COLO668 (cell line): ENCODE measurements at regions not wholly inside any gene's neighbourhood (a gene's known extent, or its start where the extent isn't known, plus 50 kb on each side); places are given as distances from the start of the nearest gene placed in this dataset.

Experiments used
- DNase-seq: peaks from one replicate; lab custom pipeline; 2025; ENCODE audit not compliant: unreplicated experiment; lab: John Stamatoyannopoulos, UW

DNA sequence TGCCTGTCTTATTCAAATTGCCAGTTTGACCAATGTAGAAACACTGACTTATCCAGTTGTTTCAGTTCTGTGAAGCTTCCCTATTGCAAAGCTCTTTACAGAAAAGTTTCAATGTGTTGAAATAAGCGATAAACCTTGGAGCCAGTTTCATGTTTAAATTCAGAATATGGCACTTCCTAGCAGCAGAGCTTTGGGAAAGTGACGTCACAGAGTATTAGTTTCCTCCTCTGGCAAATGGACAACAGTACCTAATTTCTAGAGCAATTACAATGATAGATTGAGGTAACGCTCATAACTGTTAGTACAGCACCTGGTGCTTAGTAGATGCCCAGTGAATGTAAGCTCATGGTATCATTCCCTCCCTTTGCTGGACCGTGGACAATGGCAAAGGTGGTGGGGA lies 527.5 kb upstream of the DAB1 start:
- no peak for DNase-seq

DNA sequence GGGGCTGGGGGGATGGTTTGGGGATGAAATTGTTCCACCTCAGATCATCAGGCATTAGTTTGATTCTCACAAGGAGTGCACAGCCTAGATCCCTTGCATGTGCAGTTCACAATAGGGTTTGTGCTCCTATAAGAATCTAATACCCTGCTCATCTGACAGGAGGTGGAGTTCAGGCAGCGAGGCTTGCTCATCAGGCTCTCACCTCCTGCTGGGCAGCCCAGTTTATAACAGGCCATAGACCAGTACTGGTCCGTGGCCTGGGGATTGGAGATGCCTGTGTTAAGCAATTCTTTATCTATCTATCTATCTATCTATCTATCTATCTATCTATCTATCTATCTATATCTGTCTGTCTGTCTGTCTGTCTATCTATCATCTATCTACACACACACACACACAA lies 525.3 kb upstream of the DAB1 start:
- DNase-seq: no peak

DNA sequence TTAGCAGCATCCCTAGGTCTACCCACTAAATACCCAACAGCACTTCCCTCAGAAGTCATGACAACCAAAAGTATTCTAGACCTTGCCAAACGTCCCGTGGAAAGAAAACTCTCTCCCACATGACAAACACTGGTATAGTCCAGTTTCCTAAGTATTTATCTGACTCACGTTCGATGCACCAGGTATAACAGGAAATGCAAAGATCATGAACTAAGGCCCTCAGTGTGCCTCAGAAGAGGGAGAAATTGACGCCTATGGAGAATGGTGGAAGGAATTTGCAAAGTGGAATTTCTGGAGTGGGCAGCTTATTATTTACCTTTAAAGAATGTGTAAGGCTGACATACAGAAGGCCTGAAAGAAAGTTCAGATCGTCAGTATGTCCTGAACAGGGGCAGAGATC lies 523.6 kb upstream of the DAB1 start:
- no peak for DNase-seq

DNA sequence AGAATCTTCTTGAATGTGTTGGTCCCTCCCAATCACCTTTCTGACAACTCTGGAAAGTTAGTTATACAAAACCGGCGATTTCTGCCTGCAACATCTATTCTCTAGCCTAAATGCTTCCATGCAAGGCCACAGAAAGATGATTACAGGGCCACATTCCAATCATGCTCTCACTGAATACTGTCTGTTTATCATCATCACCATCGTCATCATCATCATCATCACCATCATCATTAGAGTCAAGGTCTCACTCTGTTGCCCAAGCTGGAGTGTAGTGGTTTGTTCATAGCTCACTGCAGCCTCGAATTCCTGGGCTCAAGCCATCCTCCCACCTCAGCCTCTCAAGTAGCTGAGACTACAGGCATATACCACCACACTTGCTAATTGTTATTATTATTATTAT lies 521.2 kb upstream of the DAB1 start:
- no peak for DNase-seq

DNA sequence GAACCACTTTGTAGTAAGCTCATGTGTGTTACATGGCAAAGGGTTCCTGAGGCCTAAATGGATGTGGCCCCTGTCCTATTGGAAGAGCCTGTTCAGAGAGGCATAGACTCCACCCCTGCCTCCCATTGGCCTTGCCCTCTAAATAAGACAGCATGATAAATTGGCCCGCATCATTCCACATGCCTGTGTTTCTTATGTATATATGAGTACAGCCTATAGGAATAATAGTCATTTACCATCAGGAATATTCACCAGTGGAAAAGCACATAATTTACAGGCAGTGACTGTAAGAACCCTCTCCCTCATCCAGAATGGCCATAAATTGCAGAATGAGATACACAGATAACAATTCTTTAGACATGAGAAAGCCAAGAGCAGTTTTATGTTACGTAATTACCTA lies 519.5 kb upstream of the DAB1 start:
- no peak for DNase-seq

DNA sequence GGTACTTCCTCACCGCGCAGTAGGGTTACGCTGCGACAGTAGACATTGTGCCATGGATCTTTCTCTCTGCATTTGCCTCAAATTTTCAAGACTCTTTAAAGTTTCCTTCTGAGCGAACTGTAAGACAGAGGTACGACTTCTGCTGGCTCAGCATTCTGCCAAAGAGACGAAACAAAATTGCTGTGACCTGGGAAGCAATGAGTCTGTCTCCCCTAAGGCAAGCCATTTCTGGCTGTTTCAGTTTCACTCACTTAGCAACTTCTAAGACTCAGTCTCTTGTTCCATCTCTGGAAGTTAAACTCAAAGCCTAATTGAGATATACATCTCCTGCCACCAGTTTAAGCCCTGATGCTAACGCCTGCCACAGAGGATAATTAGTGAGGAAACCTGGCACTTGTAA lies 510.9 kb upstream of the DAB1 start:
- DNase-seq: no peak

DNA sequence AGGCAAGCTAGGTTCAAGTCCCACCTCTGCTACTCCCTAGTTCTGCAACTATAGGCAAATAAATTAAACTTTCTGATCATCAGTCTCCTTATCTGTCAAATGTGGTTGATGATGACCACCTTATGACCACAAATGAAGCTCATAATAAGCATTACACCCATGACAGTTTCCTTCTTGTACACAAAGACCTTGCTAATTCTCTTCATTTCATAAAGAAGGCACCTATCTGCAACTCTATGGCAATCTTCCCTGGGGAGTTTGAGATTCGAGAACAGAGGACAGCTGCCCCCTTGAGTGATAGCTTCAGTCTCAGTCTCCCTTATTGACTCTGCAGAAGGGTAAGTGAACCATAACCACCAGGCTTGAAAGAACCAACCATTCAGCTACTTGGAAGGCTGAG lies 503.1 kb upstream of the DAB1 start:
- DNase-seq: no peak

DNA sequence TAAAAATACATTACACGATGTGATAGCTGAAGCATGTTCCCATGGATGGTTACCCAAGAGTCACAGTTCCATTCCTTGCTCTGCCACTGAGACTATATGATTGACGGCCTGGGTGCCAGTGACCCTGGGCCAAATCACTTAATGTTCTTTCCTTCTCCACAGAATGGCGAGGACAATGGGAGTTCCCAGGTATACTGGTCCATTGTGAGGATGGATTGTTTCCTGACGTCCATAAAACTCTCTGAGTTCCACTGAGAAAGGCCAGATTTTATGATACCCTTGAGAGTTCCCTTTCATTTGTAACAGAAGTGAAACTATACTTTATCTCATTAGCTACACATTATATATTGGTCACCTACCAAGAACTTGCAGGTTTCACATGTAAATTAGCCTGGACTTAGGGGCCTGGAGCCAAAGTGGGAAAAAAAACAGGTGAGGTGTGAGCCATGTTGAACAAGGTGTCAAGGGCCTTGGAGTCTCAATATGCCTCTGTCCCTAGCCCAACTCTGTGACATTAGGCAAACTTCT lies 502.2 kb upstream of the DAB1 start:
- DNase-seq: no peak

DNA sequence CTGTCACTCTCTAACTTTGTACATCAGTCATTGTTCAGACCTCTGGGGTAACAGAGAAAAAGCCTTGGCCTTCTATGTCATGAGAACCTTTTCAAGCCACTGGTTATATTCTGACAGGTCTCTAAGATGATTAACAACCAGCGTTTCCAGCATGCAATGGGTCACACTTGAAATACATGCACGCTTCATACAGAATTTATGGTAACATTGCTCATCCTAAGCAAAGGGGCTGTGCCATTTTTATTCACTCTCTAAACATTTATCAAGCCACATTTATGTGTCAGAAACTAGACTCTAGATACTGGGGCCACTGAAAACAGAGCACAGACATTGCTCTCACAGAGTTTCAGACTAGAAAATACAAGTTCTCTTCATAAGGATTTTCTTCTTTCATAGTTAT lies 501.4 kb upstream of the DAB1 start:
- no peak for DNase-seq

DNA sequence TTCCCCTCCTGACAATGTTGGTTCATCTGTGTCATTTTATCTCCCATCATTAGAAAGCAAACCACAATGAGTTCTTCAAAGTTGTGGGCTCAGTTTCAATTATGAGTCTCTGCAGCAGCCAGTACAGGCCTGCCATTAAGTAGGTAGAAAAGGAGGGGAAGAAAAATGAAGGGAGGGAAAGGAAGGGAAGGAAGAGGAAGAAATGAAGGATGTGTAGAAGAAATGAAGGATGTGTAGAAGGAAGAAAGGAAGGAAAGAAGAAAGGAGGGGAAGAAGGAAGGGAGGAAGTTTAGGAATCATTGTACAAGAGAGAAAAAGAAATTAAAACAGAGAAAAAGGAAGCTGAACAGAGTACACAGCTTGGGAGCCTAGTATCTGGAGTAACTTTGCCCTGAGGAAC lies 498.3 kb upstream of the DAB1 start:
- no peak for DNase-seq

DNA sequence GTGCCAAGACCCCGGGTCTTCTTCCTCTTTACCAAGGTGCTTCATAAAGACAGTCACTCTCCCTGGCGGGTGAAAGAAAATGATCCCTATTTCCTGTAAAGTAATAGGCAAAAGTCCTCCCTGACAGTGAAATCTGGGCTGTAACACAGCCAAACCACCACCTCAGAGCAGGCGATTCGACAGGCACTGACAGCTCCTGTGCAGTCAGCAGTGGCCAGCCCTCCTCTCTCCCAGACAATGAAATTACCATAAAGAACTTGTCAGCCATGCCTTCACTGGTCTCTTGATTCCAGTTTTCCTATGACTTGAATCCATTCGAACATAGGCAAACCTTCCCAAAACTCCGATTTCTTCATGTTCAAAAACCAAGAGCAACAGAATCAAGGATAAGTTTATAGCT lies 492.2 kb upstream of the DAB1 start:
- DNase-seq: no peak

DNA sequence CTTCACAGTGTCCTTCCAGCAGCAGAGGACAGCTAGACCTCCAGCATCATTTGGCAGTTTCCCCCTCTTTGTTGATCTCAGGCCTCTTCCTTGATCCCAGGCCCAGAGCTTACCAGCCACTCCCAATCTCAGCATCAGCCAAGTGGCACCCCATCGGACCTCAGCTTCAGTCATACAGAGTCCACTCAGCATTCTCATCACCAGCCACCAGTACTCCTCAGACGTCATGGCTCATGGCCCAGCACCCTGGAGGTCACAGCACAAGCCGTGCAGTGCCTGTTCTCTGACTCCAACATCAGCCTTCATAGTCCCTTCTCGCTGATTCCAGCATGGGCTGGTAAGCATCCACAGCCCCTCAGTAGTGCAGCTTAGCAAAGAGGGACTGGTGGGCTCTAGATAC lies 487.6 kb upstream of the DAB1 start:
- DNase-seq: no peak

DNA sequence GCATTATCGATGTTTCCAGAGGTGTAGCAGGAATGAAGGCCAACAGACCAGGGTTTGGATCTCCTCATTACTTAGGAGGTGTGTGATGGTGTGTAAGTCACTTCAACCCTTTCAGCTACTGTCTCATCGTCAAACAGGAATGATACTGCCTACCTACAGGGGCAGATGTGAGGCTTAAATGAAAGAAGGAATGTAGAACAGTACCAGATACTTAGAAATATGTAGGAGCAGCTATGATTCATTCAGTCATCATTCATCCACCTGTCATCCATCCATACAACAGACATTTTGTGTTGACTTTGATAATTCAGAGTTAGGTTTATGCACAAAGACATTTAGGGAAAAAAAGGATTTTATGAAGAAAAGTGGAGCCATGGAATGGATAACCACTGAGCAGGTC lies 486.9 kb upstream of the DAB1 start:
- DNase-seq: no peak

DNA sequence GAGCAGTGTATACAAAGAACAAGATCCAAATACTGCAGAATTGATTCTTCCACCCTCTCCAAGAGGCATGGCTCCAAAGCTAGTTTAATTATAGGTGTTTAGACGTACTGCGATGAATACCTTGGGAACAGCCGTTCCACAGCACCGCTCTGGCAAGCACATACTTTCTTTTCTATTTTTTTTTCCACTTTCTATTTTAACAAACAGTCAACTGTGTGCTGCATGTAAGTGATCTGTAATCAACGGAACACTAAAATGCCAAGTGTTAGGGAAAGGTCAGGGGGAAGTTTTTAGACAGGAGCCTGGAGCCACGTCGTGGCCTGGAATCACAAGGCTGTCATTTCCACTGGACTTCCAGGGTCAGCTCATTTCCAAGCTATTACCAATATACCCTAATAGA lies 486.4 kb upstream of the DAB1 start:
- no peak for DNase-seq

DNA sequence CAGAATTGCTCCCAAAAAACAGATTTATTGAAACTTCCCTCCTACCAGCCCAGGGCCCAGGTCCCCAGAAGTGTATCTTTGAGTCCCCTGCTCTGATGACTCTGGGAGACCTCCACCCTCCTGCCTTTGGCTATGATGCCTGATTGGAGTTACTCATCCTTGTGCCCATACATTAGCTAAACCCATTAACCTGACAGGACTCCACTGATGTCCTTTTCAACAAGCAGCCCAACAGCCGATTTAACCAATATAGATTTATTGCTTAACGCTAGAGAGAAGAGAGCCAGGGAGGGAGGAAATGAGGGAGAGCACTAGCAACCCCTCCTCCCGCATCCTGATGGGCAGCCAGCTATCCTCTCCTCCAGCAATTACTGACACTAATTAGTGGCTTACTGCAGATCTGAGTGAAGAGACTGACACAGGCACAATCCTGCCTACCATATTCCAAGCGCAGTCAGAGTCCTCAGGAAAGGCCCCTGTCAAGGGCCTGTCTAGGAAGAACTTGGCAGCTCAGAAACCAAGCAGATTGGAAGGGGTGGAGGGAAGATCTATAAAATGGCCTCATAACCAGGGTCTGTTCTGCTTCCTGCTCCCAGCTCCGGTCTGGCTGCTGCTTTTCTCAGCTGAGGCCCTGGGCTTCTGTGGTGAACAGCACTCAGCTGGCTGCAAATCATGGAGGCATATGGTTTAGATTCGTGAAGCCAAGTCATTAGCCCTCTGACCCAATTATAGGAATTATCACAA lies 484.5 kb upstream of the DAB1 start:
- DNase-seq: no peak

DNA sequence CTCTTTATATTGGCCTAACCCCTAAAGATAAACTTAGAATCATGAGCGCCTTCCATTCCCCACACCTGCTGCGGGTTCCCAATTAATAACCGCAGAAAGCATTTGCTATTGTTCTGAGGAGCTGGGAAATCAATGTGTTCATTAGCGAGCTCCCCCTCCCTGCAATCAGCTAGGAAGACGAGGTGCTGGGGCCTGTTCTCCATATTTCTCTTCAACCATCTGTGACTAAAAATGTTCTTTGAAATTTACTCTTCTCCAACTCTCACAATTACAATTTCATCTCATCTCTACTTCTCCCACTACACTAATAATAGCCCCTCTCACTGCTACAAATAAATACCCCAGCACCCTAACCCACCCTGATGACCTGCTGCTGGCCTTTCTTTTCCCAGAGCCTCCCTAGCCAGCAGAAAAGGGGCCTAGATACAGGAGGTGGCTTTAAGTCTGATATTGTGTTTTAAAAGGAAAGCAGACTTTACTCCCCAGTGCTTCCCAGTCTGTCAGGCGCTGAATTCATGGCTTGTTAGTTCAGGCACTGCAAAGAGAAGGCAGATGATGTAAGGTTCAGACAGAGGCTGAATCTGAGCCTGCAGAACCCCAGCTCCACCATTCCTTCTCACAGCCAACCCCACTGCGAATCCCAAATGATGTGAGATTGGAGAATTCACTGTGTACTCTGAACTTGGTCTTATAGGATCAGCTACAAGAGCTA lies 477.5 kb upstream of the DAB1 start:
- no peak for DNase-seq

DNA sequence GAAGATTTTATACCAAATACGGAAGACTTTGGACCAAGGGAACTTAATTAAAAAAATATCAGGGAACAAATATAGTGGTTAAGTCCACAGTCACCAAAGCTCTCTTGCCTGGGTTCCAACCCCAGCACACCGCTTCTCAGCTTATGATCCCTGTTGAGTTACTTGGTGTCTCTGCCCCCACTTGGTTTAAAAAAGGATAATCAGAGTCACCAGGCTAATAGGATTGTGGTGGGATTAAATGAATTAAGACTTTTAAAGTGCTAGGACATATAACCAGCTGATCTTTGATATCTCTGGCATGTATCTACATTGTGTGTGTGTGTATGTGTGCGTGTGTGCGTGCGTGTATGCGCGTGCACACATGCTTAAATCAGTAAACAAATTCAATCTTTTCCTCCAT lies 474.7 kb upstream of the DAB1 start:
- no peak for DNase-seq

DNA sequence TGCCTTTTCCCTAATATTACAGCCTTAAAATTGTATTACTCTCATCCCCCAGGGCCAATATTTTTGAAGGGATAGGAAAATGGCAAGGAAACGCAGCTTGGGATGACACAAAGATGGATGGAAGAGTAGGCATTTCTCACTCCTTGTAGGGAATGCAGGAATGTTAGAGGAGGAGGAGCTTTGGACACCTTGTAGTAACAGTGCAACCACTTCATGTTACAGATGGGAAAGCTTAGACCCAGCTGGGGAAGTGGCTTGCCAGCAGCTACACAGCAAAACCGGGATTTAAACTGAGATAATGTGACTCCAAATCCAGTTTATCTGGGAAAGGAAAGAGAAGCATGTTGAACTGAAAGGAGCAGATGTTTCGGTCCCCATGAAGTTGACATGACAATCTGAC lies 473.7 kb upstream of the DAB1 start:
- DNase-seq: no peak

DNA sequence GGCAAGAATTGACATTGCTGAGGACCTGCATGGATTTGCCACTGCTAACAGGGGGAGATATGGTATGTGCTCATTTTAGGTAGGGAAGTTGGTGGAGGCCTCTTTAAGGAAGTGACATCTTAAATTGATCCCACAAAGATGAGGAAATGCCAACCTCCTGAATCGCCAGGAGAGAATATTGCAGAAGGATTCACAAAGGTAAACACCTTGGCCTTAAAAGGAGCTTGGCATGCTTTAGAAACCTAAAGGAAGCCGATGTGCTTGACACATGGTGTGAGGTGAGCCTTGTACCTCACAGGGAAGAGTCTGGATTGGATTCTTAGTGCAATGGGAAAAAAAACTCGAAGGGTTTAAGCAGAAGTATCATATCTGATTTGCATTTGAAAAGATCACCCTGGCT lies 470.5 kb upstream of the DAB1 start:
- no peak for DNase-seq

DNA sequence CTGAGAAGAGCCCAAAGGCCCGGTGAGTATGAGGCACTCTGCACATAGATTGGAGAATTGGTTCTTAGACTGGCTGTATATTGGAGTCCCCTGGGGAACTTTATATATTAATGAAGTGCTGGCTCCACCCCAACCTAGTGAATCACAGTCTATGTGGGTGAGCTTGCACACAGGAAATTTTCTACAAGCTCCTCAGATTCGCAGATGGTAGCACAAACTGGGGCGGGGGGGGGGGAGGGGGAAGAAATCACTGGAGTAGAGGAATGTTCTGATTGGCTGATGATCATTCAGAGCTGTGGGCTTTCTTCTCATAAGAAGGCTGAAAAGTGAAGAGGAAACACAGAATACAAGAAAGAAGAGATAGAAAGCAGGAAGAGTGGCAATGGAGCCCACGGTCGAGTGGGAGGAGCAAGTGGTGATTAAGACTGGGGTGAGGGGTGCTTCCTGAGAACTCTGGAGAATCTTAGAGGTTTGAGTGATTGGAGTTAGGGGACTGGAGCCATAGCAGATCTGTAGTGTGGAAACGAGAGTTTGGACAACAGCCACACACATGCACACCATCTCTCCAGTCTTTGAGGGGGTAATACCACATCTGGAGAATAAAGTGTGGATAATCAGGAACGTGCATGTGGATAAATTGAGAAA lies 465.9 kb upstream of the DAB1 start:
- no peak for DNase-seq

DNA sequence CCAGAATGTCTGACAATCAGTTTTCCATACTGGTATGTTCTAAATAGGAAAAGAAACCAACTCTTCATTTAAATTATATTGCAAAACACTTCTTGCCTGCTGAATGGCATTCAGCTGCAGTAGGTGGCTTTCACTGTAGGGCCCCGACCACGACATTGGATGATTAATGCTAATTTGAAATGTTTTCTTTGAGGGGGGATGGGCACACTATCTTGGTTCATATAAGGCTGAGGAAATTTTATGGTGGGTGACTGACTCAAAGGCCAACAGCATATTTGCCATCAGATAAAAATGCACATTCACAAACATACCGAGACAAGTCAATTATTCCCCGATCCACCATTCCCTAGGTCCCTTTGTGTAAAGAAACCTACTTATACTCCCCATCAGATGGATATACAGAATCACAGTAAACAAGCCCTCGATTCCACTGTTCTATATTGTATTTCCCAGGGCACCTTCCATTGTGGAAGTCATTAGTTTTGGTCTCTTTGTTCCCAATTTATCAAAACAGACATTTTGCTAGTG lies 464.2 kb upstream of the DAB1 start:
- no peak for DNase-seq

DNA sequence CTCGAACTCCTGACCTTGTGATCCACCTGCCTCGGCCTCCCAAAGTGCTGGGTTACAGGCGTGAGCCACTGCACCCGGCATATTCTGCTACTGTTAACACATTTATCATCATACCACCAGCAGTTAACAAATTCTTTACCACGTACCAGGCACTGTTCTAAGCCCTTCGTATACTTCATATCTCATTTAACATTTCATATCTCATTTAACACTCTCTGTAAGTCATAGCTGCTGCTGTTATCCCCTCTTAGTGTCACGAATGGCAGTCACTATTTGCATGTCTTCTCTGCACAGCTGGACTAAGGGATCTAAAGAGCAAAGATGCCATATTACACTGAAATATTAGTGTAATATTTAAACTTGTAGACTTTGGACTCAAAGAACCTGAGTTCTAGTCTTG lies 462.5 kb upstream of the DAB1 start:
- DNase-seq: no peak
